ENCODE measurements at regions not wholly inside any gene's neighbourhood (a gene's known extent, or its start where the extent isn't known, plus 50 kb on each side); places are given as distances from the start of the nearest gene placed in this dataset.

- no TSS peak for BruUV-seq (replicated peaks)
- POLR2A ChIA-PET, result no interaction called here
- CTCF ChIA-PET, result no interaction called here
- no peak for TF ChIP-seq JUN (IDR thresholded peaks at IDR 0.05; ENCODE audit: borderline replicate concordance, insufficient read depth, insufficient read length, low read depth)
- no peak for TF ChIP-seq POLR2AphosphoS5 (IDR thresholded peaks at IDR 0.05; ENCODE audit: insufficient read depth, low read depth, low read length)
- TF ChIP-seq MYC (IDR thresholded peaks at IDR 0.05; ENCODE audit: low read depth, low read length), result no peak
- TF ChIP-seq CTCF (IDR thresholded peaks at IDR 0.05; ENCODE audit: extremely low read depth in 1 of 2, insufficient read depth in 1 of 2, low read depth in 1 of 2, low read length in 2 of 2), result no peak
- no peak for TF ChIP-seq POLR2A (IDR thresholded peaks at IDR 0.05; ENCODE audit: low read depth, low read length)
- TF ChIP-seq MAX (IDR thresholded peaks at IDR 0.05; ENCODE audit: insufficient read depth, insufficient read length), result no peak
- no peak for TF ChIP-seq EZH2 (IDR thresholded peaks at IDR 0.05; ENCODE audit: borderline replicate concordance, low read depth, low read length, severe bottlenecking)
- no peak for TF ChIP-seq FOS (IDR thresholded peaks at IDR 0.05; ENCODE audit: borderline replicate concordance, insufficient read depth, low read length)
- TF ChIP-seq GATA2 (IDR thresholded peaks at IDR 0.05; ENCODE audit: insufficient read depth, insufficient read length, low read depth, low read length), result no peak
- Histone ChIP-seq H3K27me3 (ENCODE audit: control insufficient read depth in 2 of 2, insufficient read depth in 2 of 2, low read length in 2 of 2) (no peaks in the 10 kb centered on the region), H3K9ac (replicated peaks; ENCODE audit: extremely low read depth, insufficient read depth, low read length) (no peak overlapping the region), H3K4me2 (ENCODE audit: insufficient read depth, low read length) (no peak overlapping the region), H3K9me1 (replicated peaks; ENCODE audit: control insufficient read depth, extremely low read depth, insufficient read depth, low read length) (no peaks in the 10 kb centered on the region), H3K27ac (ENCODE audit: insufficient read depth, low read depth, low read length) (no peak overlapping the region), H4K20me1 (replicated peaks; ENCODE audit: control insufficient read depth, extremely low read depth, insufficient read depth, low read length) (no peaks in the 10 kb centered on the region), H3K79me2 (ENCODE audit: control insufficient read depth, insufficient read depth, low read length) (no peaks in the 10 kb centered on the region), H3K9me3 (replicated peaks; ENCODE audit: control insufficient read depth, insufficient read depth, low read length) (peaks cover 2% of the 10 kb centered on the region), H2AFZ (ENCODE audit: low read depth, low read length) (no peak overlapping the region), H3K4me3 (replicated peaks in 1 of 3; ENCODE audit: insufficient read depth in 1 of 3, low read depth in 1 of 3, low read length in 3 of 3) (no peak overlapping the region), H3K4me1 (ENCODE audit: control insufficient read depth, extremely low read depth, insufficient read depth, low read length) (no peaks in the 10 kb centered on the region), H3K36me3 (ENCODE audit: control insufficient read depth in 2 of 2, extremely low read depth in 1 of 2, insufficient read depth in 2 of 2, low read length in 2 of 2) (no peaks in the 10 kb centered on the region)
- no peak for DNase-seq (ENCODE audit: low read depth, low spot score)
- dilution Hi-C loops (cut with MboI; ENCODE audit: extremely low pct_ligation_motif_present, low sequenced_read_pairs), result no loop called here
- no peak for FAIRE-seq
- intact Hi-C loops (cut with micrococcal nuclease), result no loop called here
Observed at GRCh38 chr14:97025722-97026121, 228.5 kb downstream of the VRK1 start.
